ENCODE measurements at regions not wholly inside any gene's neighbourhood (a gene's known extent, or its start where the extent isn't known, plus 50 kb on each side); places are given as distances from the start of the nearest gene placed in this dataset.

DNA sequence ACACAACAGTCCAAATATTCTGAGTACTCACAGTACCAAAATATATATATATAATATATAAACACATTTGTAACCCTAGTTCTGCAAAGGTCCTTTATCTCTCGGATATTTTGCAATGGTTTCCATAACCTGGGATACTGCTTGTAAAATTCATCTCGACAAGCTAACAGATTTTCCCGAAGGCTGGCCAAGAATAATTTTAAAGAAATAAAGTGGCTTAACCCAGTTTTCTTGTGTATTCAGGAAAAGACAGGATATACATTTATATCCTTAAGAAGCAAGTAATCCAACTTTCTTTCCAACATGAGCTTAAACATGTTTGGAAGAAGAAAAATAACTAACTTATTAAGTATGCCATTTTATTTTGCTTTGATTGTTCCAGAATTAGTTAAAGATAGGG is 348.7 kb upstream of the RUNX1 start:
- DNase-seq (no peak), ATAC-seq (no peak)
- H3K27me3 ChIP-seq, result peaks cover 0 to 14% (median 0%) of the 10 kb centered on the region in 9 donors
- 73 to 80% (median 77%) methylated on average over 3 of the region's 3 CpGs for WGBS, 4 donors
- intact Hi-C loops (cut with DNase I), result loop anchor here in 5 of 10 donors (2.0 to 10.0 kb wide), 6 partner anchors 340 to 653 kb away; no protein-coding TSS in a partner anchor
- no peak overlapping the region for H3K4me3 ChIP-seq
- H3K36me3 ChIP-seq, result no peaks in the 10 kb centered on the region
- no peaks in the 10 kb centered on the region for H3K9me3 ChIP-seq
- no peak overlapping the region for H3K27ac ChIP-seq
- peaks cover 0 to 27% (median 0%) of the 10 kb centered on the region in 12 donors for H3K4me1 ChIP-seq
- TF ChIP-seq, protein P1, sequence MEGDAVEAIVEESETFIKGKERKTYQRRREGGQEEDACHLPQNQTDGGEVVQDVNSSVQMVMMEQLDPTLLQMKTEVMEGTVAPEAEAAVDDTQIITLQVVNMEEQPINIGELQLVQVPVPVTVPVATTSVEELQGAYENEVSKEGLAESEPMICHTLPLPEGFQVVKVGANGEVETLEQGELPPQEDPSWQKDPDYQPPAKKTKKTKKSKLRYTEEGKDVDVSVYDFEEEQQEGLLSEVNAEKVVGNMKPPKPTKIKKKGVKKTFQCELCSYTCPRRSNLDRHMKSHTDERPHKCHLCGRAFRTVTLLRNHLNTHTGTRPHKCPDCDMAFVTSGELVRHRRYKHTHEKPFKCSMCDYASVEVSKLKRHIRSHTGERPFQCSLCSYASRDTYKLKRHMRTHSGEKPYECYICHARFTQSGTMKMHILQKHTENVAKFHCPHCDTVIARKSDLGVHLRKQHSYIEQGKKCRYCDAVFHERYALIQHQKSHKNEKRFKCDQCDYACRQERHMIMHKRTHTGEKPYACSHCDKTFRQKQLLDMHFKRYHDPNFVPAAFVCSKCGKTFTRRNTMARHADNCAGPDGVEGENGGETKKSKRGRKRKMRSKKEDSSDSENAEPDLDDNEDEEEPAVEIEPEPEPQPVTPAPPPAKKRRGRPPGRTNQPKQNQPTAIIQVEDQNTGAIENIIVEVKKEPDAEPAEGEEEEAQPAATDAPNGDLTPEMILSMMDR (IDR thresholded peaks at IDR 0.05), result no peak
- TF ChIP-seq POLR2A (IDR thresholded peaks at IDR 0.05), result no peak

DNA sequence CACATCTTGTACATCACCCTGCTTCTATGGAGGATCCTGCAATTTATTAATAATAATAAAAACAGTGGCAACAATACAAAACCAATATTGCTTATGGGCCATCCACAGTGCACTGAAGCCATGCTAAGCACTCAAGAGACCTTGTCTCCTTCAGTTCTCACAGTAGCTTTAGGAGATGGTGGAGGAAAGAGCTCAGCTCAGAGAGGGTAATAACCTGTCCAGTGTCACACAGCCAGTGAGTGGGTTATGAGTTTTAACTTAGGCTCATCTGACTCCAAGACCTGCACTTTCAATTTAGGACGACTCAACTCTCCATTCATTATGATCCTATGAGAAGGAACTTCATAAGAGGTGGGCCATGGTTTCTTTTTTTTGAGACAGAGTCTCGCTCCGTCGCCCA is 347.6 kb upstream of the RUNX1 start:
- no peaks in the 10 kb centered on the region for H3K9me3 ChIP-seq
- no peak for TF ChIP-seq POLR2A (IDR thresholded peaks at IDR 0.05)
- TF ChIP-seq, protein P1 (IDR thresholded peaks at IDR 0.05), result no peak

DNA sequence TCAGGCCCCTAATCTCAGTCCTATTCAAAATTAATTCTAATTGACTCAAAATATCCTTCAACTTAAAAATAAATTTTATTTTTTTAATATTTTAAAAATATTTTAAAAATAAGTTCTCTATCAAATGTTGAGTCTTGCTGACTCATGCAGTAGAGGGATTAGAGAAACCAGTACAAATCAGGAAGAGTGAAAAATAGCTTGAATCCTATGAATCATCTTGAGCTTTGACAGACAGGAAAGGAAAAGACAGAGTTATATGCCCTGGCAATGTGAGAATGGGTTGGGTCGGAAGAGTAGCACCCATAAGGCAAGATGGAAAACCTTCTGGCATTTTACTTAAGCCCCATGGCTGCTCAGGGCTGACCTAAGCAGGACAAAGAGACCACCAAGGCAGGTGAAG is 346.6 kb upstream of the RUNX1 start:
- ATAC-seq, result no peak
- WGBS, 4 donors, result 66 to 85% (median 75%) methylated on average over 1 of the region's 1 CpG
- Histone ChIP-seq H3K27me3 (peaks cover 0 to 14% (median 0%) of the 10 kb centered on the region in 9 donors), H3K36me3 (no peaks in the 10 kb centered on the region), H3K4me1 (peaks cover 0 to 27% (median 0%) of the 10 kb centered on the region in 12 donors), H3K9me3 (no peaks in the 10 kb centered on the region), H3K4me3 (no peak overlapping the region), H3K27ac (no peak overlapping the region)
- DNase-seq, result no peak
- TF ChIP-seq, protein P1 (IDR thresholded peaks at IDR 0.05), result no peak
- no peak for TF ChIP-seq POLR2A (IDR thresholded peaks at IDR 0.05)
- intact Hi-C loops (cut with DNase I), result loop anchor here in 4 of 10 donors (5.0 to 10.0 kb wide), 5 partner anchors 338 to 651 kb away; no protein-coding TSS in a partner anchor

More for the DNA sequence above, 347.6 kb upstream of the RUNX1 start:
- H3K36me3 ChIP-seq, result no peaks in the 10 kb centered on the region
- H3K27me3 ChIP-seq, result peaks cover 0 to 14% (median 0%) of the 10 kb centered on the region in 9 donors
- intact Hi-C loops (cut with DNase I), result loop anchor here in 4 of 10 donors (5.0 to 10.0 kb wide), 5 partner anchors 339 to 652 kb away; no protein-coding TSS in a partner anchor
- DNase-seq (no peak), ATAC-seq (no peak)
- H3K4me3 ChIP-seq, result no peak overlapping the region
- peaks cover 0 to 27% (median 0%) of the 10 kb centered on the region in 12 donors for H3K4me1 ChIP-seq
- no peak overlapping the region for H3K27ac ChIP-seq
- 91 to 94% (median 93%) methylated on average over 4 of the region's 4 CpGs for WGBS, 4 donors

DNA sequence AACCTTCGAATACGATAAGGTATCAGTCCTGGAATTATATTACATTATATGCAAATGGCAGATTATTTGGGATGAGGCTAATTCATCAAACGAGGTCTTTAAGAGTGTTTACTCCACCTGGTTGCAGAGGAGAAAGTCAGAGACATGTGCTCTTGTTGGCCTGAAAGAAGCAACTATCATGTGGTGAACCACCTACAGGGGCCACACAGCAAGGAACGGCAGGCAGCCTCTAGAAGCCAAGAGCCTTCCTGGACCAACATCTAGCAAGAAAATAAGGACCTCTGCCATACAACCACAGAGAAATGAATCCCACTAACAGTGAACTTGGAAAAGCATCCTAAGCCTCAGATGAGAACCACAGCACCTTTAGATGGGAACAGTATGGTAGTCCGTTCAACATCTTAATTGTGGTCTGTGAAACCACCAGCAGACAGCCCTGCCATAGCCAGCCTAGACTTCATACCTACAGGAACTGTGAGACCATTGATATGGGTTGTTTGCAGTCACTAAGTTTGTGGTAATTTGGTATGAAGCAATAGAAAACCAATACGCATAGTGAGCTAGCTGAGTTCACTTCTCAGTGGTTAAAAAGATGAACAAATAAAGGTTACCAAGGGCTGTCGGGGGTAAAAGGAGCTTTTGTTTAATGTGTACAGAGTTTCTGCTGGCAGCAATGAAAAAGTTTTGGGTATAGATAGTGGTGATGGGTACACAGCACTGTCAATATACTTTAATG is 345.7 kb upstream of the RUNX1 start:
- Histone ChIP-seq H3K27me3 (peaks cover 0 to 14% (median 0%) of the 10 kb centered on the region in 9 donors), H3K4me1 (peaks cover 0 to 20% (median 0%) of the 10 kb centered on the region in 12 donors), H3K9me3 (no peaks in the 10 kb centered on the region), H3K36me3 (no peaks in the 10 kb centered on the region), H3K4me3 (no peak overlapping the region), H3K27ac (no peak overlapping the region)
- DNase-seq (no peak), ATAC-seq (no peak)
- intact Hi-C loops (cut with DNase I), result loop anchor here in 4 of 10 donors (5.0 to 10.0 kb wide), 5 partner anchors 338 to 650 kb away; no protein-coding TSS in a partner anchor
- 86 to 88% (median 86%) methylated on average over 7 of the region's 7 CpGs for WGBS, 4 donors
- TF ChIP-seq, protein P1 (IDR thresholded peaks at IDR 0.05), result no peak
- no peak for TF ChIP-seq POLR2A (IDR thresholded peaks at IDR 0.05)

Measured in heart left ventricle (tissue), 16 donors.